GM21423 (cell line): ENCODE measurements at regions not wholly inside any gene's neighbourhood (a gene's known extent, or its start where the extent isn't known, plus 50 kb on each side); places are given as distances from the start of the nearest gene placed in this dataset.
"Not testable (repeated sequence)": the region's sequence is repeated elsewhere in the genome, so short reads cannot be mapped to it uniquely, and the experiment has no call there.

ENCODE experiments used
- ATAC-seq: cut with Tn5 transposase; IDR thresholded peaks from one replicate; pipeline ENCODE4 v1.9.1; 2021; ENCODE audit warnings: mild to moderate bottlenecking, moderate library complexity; ENCODE audit not compliant: unreplicated experiment

DNA sequence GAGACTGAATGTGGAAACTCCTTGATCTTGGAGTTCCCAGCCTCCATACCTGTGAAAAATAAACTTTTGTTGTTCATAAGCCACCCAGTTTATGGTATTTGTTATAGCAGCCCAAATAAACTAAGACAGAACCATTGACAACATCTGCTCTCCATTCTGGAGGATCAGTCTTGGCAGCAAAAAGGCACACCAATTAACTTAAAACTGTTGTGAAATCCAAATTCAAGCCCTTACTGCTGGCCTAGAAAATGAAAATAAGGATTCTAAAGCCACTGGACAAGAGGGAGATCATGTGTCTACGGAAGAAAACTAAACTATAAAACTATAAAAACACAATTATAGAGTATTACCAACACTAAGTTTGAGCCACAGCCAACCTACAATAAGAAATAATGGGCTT, 172.1 kb upstream of the RNPC3 start:
- no peak for ATAC-seq

DNA sequence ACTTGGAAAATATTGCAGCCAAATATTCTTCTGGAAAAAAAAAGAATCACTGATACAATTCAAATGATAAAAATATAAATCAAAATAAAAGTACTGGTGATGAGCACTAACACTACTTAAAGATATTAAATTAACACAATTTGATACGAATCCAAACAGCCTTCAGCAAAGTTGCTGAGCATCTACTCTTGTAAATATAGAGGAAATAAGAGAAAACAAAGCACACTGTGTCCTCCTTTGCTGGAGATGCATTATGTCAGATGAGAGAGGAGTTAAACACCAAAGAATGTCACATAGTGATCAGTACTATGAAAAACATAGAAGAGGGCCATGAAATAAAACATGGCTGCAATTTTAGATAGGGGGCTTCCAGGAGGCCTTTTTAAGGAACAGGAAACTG, 177.4 kb upstream of the RNPC3 start:
- no peak for ATAC-seq

DNA sequence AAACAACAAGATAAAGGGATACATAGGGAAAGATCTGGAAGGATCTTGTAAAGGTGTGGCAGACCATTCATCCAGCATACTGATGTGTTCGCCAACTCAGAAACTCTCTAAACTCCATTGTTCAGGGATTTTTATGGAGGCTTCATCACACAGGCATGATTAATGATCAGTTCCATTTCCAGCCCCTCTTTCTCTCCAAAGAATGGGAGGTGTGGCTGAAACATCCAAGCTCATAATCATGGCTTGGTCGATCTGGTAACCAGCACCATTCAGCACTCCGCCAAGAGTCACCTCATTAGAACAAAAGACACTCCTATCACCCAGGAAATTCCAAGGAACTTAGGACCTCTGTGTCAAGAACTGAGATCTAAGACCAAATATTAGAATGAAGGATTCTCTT, 180.6 kb upstream of the RNPC3 start:
- ATAC-seq: no peak

DNA sequence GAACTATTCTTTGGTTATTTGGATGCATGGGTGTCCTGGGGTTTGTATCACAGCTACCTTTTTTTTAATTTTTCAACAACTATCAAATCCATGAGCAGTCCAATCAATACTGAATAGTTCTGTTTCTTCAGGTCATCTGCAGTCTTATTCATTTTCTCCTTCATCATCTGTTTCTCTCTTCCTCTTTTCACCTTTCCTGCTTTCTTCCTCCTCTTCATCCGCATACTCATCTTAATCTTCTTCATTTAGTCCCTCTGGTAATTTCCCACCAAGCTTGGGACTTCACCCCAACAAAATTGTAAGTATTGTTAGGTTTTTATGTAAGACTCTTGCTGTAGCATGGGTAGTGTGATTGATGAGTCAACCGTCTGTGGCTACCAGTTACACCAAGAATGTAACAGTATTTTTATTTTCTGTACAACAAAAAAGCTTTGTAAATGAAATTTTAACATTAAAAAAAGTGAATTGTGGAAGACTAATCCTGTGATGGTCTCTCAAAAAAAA, 184.1 kb upstream of the RNPC3 start:
- ATAC-seq: no peak

DNA sequence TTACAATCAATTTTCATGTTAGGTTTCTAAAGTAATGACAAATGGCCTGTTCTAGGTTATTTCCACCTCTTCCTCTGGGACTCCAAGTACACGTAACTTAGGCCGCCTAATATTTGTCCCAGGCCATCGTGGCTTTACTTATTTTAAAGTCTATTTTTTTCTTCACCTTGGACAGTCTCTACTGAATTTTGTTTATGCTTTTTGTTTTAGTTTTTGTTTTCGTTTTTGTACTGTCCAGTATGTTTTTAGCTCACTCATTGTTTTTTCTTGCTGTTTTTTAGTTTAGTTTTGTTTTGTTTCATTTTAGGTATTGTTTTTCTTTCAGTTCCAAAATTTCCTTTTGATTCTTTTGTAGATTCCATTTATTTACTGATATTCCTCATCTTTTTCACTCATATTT, 187.7 kb upstream of the RNPC3 start:
- no peak for ATAC-seq

DNA sequence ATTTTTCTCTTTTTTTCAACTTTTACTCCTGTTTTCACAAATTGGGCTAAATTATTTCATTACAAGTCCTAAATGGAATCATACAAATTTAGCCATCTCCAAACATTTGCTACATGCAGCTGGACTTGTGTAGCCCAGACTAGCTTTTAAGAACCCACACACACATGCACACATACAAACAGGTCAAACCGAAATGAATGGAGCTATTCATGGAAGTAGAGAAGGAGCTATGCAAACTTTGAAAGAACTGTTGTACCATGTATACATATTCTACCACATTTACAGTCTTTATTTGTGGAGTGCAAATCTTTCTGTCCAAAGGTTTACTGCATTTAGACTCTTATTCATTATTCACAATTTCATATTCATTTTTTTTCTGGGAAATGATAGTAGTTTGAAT, 189.1 kb upstream of the RNPC3 start:
- no peak for ATAC-seq

DNA sequence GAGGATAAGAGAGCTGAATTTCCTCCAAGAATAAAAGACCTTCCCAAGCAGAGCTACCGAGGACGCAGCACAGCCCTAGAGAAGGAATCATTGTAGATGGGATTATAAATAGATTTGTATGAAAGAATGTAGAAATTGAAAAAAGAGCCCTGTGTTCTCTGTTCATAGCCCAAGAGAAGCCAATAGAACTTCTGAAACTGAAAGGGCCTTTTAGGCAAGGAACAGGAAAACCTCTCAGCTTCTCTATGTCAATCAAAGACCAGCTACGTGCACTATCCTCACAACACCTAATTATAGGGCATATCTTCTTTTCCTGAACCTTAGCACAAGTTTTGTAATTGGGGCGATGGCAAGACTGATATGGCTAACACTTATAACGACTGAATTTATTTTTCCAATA, 192.4 kb upstream of the RNPC3 start:
- ATAC-seq: peak; percentile 81

DNA sequence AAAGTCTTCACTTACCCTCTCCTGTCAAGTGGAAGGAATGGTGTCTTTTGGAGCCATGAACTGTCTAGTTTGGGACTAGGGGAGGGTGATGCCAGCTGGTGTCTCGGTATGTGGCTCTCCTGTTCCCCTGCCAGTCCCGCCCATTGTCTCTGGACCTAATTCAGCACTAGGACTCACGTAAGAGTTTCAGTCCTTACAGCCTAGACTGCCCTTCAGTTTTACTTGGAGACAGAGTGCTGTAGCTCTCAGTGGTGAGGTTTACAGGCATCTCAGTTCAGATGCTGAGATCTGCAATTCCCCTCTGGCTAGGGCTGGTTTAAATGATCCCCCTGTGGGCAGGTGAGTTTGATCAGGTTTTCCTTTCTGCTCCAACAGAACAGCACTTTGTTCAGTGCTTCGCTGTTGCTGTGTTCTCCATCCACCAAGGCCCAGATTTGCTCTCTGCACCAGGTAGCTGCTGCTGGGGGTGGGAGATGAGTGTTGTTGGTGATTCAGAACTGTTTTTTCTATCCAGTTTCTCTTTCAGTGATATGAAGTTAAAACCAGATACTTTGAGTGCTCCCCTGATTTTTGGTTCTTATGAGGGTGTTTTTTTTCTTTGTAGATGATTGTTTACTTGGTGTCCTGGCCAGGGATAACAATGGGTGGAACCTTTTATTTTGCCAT, 198.3 kb upstream of the RNPC3 start:
- ATAC-seq: no peak

DNA sequence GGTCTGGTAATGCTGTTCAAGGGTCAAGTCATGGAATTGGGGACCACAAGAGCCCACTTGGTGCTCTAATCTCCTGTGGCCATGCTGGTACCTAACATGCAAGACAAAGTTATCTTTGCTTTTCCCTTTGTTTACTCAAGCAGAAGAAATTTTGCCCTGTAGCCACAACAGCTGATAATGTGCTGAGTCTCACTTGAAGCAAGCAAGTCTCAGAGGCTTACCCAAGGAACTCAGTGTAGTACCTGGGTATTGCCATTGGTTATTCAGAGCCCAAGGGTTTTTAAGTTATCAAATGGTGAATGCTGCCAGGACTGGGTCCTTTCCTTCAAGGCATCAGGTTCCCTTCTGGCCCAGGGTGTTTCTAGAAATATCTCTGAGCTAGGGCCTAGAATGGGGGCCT, 198.9 kb upstream of the RNPC3 start:
- no peak for ATAC-seq

DNA sequence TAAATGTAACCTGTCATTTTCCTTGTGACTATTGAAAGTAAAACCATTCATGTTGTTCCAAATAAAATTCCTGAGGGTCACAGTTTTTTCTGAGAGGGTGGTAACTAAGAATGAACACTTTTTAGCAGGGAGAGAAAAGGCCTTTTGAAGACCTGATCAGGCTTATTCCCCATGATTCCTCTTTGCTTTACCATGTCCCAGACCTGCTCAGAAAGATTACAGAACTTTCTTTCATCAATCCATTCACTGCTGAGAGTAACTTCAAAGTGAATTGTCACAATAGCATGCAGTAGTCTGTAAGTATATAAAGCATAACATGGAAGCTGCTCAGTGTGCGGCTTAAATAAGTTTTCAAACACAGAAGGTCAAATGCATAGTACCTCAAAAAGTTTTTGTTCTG, 201.5 kb upstream of the COL11A1 start:
- no peak for ATAC-seq

DNA sequence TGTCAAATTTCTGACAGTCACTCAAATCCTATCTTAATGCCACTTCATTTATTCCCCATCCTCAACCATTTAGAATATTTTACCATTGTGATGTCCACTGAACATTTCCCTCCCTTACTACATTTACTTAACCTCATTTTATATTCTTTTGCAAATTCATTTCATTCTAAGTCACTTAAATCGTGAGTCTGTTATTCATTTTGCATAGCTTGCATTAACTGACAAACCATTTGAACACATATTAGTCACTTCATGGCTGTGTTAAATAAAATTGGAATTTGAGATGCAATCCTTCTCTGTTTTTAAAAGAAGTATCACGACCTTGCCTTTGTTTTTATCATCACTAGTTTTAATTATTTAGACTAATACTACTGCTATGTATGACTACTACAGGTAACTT, 199.4 kb upstream of the COL11A1 start:
- ATAC-seq: no peak

DNA sequence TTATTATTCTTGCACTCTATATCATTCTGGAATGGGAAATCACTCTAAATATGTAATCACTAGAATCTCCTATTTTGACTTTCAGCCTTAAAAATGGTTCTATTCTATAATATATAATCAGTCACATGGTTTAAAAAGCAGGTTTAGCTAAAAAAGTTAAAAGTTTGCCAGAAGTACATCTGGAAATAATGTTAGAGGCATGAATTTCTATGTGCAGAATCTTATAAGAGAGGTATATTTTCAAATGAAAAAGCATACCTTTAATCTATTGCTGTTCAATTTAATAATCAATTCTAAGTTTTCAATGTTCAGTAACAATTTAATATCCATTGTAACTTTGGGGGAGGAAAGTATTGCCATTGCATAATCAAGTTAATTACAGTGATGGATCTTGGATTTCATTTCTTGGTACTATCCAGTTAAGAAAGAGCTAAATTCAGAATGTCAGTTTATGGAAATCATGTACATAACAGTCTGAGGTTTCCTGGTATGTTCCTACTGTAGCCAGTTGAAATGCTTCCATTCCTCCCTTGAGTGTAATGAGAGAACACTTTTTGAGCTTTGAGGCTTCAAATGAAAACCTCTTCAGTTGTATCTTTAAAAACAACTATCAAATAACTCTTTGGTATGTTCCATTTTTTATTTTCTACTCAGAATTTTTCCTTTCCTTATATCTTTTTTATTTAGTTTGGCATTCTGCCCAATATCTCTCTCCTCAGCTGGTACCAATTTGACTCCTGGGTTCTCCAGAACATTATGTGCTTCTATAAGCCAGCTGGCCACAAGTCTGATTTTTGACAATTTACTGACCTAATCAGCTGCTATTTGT, 175.7 kb upstream of the COL11A1 start:
- no peak for ATAC-seq

DNA sequence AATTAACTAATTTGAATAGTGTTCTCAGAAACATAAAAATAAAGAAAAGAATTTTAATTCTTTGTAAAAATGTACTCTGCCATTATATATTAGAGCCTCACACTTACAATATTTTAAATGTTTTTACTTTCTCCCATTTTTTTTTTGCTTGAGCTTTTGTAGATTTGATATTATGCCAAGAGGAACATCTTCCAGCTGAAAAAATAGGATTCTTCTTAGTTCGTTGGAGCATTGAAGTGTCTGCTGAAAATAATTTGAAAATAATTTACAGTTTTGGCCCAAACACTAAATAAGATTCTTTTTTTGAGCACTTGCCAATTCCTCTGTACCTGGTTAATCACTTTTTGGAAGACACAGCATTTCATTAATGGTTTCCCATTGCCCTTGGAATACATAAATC, 175.0 kb upstream of the COL11A1 start:
- no peak for ATAC-seq

DNA sequence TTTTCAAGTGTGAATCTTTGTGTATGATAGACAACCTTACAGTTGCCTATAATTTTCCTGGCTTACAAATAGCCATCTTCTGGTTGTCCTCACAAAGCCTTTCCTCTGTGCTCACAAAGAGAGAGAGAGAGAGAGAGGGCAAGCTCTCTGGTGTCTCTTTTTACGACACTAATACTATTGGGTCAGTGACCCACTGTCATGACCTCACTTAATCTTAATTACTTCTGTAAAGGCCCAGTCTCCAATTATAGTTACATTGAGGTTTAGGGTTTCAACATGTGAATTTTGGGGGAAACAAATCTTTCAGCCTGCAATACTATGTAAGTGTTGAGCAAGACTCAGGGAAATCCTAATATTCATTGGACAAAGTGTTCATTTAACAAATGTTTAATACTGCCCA, 167.4 kb upstream of the COL11A1 start:
- no peak for ATAC-seq

DNA sequence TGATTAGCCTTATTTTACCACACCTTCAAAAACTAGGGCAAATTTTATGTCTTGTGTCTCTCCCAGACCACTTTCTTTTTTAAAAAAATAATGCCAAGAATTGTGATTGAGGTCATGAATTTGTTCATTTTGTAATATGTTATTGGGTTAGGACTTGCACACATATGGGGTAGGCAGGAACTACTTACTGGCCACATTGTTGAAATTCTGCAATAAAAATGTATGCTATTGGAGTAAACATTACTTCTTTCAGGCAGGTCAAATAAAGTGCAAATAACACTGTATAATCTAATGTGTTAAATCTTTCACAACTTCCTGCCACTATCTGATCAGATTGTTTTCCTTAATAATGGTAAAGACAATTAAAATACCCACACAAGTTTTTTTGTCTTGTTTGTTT, 166.6 kb upstream of the COL11A1 start:
- ATAC-seq: no peak

DNA sequence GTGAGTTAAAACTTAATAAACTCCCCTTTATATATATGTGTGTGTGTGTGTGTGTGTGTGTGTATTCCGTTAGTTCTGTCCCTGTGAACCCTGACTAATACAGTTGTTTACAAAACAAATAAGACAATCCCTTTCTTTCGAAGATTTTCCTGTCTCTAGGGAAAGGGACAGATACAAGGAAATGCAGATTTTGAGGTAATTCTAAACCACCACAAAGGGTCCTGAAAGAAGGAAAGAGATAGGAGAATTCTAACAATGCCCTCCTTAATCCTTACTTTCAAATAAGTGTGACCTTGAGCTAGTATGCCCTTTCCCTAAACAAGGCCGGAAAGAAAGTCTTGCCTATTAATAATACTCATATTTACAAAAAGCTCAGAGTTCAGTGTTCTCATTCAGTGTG, 164.8 kb upstream of the COL11A1 start:
- ATAC-seq: no peak

DNA sequence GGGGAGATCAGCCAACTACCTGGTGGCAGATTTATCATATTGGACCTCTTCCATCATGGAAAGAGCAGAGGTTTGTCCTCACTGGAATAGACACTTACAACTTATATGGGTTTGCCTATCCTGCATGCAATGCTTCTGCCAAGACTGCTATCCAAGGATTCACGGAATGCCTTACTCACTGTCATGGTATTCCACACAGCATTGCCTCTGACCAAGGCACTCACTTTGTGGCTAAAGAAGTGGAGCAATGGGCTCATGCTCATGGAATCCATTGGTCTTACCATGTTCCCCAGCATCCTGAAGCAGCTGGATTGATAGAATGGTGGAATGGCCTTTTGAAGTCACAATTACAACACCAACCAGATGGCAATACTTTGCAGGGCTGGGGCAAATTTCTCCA, 163.1 kb upstream of the COL11A1 start:
- ATAC-seq: not testable (repeated sequence)

DNA sequence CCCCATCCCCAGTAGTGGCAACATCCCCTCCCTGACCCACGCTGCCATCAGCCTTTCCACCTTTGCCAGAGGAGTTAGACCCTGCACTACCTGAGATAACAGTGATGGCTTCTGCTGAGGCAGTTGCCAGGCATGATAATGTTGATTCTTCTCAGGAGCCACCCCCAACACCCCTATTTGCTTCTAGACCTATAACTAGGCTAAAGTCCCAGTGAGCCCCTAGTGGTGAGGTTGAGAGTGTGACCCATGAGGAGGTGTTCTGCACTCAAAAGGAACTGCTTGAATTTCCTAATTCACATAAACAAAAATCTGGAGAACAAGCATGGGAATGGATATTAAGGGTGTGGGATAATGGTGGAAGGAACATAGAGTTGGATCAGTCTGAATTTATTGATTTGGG, 159.6 kb upstream of the COL11A1 start:
- no peak for ATAC-seq

DNA sequence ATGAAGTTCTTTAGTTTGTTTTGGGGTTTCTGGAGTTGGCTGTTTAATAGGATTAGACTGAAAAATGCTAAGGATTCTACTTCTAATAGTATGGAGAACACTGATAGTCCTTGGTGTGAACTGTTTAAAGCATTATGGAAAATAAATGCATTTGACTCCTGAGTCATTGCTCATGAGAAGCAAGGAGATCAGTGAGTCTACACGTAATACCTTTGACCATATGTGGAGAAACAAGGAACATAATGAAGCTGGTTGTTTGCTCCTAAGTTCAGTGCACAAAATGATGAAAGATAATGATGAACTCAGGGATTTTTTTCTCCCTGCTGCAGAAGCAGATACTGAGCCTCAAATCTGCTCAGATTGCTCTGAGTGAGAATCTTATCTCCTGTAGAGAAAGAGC, 158.9 kb upstream of the COL11A1 start:
- no peak for ATAC-seq

DNA sequence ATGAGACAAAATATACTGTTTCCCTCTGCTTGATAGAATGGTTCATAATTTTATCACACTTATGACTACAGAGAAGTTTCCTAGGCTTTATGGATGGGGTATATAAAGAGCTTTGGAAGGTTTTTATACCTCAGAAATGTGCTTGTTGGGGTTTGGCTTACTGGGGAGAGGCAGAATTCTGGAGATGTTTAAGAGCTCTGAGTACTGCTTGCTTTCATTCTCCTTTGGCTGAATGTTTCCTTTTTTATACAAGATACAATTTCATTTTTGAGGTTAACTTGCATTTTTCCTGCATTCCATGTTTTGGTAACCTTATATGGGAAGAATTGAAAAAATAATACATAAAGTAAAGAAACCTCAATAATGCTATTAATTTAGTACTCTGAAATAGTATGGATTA, 157.7 kb upstream of the COL11A1 start:
- no peak for ATAC-seq

DNA sequence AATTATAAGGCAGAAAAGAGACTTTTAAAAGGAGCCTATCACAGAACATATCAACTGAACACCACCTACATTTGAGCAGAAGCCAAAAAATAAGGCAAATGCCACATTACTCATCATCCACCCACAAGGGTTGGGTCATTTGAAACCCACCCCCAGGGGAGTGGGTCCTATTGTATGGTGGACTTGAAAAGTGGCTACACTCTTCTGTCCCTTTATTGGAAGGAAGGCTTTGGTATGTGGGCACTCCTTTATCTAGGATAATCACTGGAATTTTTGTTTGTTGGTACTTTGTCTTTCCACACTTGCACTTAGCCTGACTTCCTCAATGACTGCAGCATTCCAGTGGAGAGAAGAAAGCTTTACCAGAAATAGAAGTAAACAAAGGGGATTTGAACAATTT, 157.2 kb upstream of the COL11A1 start:
- no peak for ATAC-seq

DNA sequence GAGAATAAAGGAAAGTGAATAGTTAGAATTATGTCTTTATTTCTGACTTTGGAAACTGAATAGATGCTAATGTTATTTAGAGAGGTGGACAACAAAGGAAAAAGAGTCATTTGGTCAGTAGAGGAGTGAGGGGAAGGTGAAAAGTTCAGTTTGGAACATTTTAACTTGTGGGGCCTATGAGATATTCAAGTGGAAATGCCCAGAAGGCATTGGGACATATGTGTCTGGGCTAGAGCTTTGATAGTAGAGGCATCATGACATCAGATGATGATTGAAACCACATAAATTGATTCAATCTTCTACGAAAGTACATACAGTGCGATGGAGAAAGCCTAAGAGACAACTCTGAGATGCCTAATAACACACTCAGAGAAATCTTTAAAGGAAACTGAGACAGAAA, 151.7 kb upstream of the COL11A1 start:
- no peak for ATAC-seq

DNA sequence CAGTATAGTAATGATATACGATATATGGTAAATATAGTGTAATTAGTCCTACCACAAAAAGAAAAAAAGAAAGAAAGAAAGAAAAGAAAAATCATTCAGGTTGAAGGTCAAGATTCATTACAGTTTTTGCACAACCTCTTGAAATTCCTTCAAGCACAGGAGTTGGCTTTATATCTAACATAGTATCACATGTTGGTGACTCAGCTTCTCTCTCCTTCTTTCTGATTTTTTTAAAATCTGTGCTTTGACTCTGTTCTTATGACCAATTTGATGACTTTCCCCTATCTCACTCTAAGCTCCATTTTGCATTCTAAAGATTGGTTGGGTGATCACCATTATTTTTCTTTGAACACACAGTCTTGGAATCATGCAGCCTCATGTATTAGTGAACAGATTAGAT, 148.2 kb upstream of the COL11A1 start:
- no peak for ATAC-seq
